ENCODE measurements at regions not wholly inside any gene's neighbourhood (a gene's known extent, or its start where the extent isn't known, plus 50 kb on each side); places are given as distances from the start of the nearest gene placed in this dataset.

DNA sequence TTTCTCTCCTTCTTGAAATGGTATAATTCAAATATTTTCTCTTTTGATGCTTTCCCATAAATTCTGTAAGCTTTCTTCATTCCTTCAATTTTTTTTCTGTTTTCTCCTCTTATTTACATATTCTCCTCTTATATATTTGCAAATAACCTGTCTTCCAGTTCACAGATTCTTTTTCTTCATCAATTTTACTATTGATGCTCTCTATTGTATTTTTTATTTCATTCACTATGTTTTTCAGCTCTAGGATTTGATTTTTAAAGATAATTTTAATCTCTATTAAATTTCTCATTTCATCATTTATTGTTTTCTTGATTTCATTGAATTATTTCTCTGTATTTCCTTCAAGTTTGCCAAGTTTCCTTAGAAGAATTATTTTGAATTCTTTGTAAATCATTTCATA lies 54.0 kb upstream of the PRPS1L1 start:
- no peak for DNase-seq (ENCODE audit: low read depth)
- TF ChIP-seq, protein P1, sequence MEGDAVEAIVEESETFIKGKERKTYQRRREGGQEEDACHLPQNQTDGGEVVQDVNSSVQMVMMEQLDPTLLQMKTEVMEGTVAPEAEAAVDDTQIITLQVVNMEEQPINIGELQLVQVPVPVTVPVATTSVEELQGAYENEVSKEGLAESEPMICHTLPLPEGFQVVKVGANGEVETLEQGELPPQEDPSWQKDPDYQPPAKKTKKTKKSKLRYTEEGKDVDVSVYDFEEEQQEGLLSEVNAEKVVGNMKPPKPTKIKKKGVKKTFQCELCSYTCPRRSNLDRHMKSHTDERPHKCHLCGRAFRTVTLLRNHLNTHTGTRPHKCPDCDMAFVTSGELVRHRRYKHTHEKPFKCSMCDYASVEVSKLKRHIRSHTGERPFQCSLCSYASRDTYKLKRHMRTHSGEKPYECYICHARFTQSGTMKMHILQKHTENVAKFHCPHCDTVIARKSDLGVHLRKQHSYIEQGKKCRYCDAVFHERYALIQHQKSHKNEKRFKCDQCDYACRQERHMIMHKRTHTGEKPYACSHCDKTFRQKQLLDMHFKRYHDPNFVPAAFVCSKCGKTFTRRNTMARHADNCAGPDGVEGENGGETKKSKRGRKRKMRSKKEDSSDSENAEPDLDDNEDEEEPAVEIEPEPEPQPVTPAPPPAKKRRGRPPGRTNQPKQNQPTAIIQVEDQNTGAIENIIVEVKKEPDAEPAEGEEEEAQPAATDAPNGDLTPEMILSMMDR (IDR thresholded peaks at IDR 0.05; ENCODE audit: low read depth, low read length): no peak
- TF ChIP-seq POLR2A (IDR thresholded peaks at IDR 0.05; ENCODE audit: extremely low read depth, insufficient read length): no peak
- TF ChIP-seq MYC (IDR thresholded peaks at IDR 0.05; ENCODE audit: low read depth, low read length): no peak
- TF ChIP-seq, protein P2, sequence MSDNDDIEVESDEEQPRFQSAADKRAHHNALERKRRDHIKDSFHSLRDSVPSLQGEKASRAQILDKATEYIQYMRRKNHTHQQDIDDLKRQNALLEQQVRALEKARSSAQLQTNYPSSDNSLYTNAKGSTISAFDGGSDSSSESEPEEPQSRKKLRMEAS (IDR thresholded peaks at IDR 0.05; ENCODE audit: low read depth, low read length): no peak
- H3K4me3 ChIP-seq (ENCODE audit: low read depth, low read length): no peak overlapping the region

DNA sequence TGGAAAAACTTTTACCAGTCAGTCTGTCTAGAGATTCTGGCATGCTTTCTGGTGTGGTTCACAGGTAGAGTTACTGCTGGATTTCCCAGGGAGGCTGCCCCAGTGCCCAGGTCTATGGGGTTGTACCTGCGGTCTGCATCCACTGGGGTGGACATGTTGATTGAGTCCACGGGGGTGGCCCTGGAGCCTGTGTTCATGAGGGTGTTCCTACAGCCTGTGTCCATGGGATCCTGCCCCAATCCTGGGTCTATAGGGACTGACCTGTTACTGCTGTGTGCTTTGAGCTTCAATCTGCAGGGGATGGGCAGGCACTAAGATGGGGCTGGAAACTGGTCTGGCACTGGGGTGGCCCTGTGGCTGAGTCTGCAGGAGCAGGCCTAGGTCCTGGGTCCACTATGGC lies 54.5 kb upstream of the PRPS1L1 start:
- H3K4me3 ChIP-seq (ENCODE audit: low read depth, low read length): no peak overlapping the region
- TF ChIP-seq MYC (IDR thresholded peaks at IDR 0.05; ENCODE audit: low read depth, low read length) (no peak), POLR2A (IDR thresholded peaks at IDR 0.05; ENCODE audit: extremely low read depth, insufficient read length) (no peak)
- TF ChIP-seq, protein P1 (IDR thresholded peaks at IDR 0.05; ENCODE audit: low read depth, low read length): no peak
- TF ChIP-seq, protein P2 (IDR thresholded peaks at IDR 0.05; ENCODE audit: low read depth, low read length): no peak
- no peak for DNase-seq (ENCODE audit: low read depth)

DNA sequence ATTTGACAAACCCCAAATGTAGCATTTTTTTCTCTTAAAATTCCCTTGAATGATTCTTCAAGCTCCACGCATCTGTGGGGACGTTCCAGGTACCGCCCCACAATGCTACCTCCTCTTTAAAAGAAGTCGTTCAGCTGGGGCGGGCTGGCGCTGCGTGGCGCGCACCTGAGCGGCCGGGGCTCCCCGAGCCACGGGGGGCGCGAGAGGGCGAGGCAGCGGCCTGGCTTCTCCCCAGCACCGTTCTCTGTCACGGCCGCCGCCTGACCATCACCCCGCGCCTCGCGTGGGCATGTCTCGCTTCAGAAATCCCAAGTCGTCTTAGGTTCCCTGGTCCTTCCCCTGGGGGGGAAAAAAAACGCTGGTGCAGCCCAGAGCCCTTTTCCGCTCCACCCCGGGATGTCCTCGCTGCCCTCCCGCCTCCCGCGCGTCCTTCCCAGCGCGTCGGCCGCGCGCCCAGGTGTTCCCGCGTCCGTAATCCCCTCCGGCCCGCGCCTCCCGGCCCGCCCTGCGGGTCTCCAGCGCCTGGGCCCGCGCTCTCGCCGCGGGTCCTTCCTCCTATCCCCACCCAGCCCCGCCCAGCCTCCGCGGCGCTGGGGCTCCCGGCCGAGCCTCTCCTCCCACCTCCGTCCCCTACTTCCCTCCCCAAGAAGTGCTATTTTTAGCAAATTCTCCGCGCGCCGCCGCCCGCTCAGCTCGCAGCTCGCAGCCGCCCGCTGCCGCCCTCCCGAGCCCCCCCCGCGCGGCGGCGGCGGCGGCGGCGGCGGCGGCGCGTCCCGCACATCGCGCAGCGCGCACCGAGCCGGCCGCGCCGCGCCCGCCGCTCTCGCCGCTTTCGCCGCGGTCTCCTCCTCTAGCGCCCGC lies 58.7 kb upstream of the PRPS1L1 start:
- H3K4me3 ChIP-seq (ENCODE audit: low read depth, low read length): no peak overlapping the region
- DNase-seq (ENCODE audit: low read depth): no peak
- TF ChIP-seq, protein P1 (IDR thresholded peaks at IDR 0.05; ENCODE audit: low read depth, low read length): no peak
- TF ChIP-seq, protein P2 (IDR thresholded peaks at IDR 0.05; ENCODE audit: low read depth, low read length): no peak
- no peak for TF ChIP-seq MYC (IDR thresholded peaks at IDR 0.05; ENCODE audit: low read depth, low read length)
- TF ChIP-seq POLR2A (IDR thresholded peaks at IDR 0.05; ENCODE audit: extremely low read depth, insufficient read length): no peak

DNA sequence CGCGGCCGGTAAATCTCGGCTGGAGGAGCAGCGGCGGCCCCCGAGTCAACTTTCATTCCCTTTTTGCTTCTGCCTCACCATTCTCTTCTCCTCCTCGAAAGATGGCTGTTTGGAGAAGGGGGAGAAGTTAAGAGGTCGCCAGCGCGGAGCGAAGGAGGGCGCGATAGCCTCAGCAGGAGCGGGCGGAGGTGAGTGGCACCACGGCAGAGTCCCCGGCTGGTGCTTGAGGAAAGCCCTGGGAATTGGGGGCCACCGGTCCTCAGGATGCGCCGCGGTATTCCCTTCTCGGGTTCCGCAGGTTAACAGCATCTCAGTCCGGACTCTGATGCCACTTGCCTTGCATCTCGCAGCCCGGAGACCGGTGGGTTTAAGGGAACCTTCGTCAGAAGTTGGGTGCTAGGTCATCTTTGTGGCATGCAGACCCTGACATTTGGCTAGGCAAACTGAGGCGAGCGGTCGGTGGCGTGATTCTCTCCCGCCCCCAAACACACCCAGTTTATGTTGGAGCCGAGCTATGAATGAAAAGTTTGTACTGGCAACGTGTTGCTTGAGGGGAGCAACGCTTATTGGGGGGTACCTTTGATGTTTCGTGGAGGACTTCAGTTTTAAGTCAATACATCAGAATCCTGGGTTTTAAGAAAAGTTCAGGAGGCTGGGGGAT lies 59.5 kb upstream of the PRPS1L1 start:
- TF ChIP-seq MYC (IDR thresholded peaks at IDR 0.05; ENCODE audit: low read depth, low read length) (no peak), POLR2A (IDR thresholded peaks at IDR 0.05; ENCODE audit: extremely low read depth, insufficient read length) (no peak)
- TF ChIP-seq, protein P2 (IDR thresholded peaks at IDR 0.05; ENCODE audit: low read depth, low read length): no peak
- TF ChIP-seq, protein P1 (IDR thresholded peaks at IDR 0.05; ENCODE audit: low read depth, low read length): no peak
- no peak for DNase-seq (ENCODE audit: low read depth)
- H3K4me3 ChIP-seq (ENCODE audit: low read depth, low read length): no peak overlapping the region

DNA sequence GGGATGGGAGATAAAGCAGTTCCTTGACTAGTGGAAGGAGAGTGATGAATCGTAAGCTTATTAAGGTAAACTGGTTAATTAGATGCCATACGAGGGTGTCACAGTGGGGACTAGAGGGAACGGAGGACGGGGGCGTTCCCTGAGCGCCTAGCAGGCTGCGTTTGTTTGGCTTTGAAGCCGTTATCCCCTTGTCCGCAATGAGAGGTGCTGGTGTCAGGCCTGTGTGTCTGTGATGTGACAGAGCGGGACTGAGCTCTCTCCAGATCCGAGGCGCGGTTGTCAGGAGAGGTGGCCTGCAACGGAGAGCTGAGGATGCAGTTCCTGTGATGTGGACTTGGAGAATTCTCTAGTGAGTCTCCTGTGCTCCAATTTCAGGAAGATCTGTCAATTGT lies 60.0 kb upstream of the PRPS1L1 start:
- DNase-seq (ENCODE audit: low read depth): no peak
- TF ChIP-seq, protein P2 (IDR thresholded peaks at IDR 0.05; ENCODE audit: low read depth, low read length): no peak
- no peak for TF ChIP-seq MYC (IDR thresholded peaks at IDR 0.05; ENCODE audit: low read depth, low read length)
- no peak for TF ChIP-seq POLR2A (IDR thresholded peaks at IDR 0.05; ENCODE audit: extremely low read depth, insufficient read length)
- TF ChIP-seq, protein P1 (IDR thresholded peaks at IDR 0.05; ENCODE audit: low read depth, low read length): no peak
- H3K4me3 ChIP-seq (ENCODE audit: low read depth, low read length): no peak overlapping the region

Data from NB4 (cell line).